Suppressor macrophage treated with lipopolysaccharide for 4 hours (primary cell): ENCODE measurements at regions not wholly inside any gene's neighbourhood (a gene's known extent, or its start where the extent isn't known, plus 50 kb on each side); places are given as distances from the start of the nearest gene placed in this dataset.

Experiments used
- DNase-seq: peaks from one replicate; pipeline ENCODE4 v3.0.0-alpha.2; 2020

DNA sequence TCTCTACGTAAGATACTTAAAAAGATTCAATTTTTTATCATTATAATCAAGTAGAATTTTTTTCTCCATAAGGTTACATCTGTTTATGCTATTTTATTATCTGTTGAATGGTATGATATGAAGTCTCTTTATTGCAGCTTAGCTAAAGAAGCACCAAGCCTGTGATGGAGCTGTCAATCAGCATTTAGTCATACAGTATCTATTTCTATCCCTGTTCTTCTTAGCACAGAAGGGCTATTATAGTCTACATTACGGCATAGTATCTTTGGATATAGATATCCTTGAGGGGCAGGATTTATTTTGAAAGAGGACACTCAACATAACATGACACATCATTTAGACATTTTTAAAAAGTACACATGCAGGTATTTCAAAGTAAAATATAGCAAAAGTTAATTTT lies 277.1 kb downstream of the FOXG1 start:
- DNase-seq = no peak

DNA sequence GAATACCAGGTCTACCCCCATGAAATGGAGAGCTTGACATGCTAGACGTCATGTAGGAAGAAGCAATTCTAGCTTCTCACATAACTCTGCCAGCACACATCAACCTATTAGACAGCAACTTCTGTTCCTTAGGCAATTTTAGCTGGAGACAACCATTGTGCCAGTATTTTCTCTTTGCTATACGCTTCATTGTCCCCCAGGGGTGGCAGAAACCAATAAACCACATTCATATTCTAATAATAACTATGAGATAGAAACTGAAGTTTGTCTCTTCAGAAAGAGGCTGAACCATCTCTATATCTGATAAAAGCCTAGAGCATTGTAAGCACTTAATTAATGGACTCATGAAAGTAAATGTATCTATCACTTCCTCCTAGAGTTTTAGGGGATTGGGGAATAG lies 278.6 kb downstream of the FOXG1 start:
- DNase-seq = no peak

DNA sequence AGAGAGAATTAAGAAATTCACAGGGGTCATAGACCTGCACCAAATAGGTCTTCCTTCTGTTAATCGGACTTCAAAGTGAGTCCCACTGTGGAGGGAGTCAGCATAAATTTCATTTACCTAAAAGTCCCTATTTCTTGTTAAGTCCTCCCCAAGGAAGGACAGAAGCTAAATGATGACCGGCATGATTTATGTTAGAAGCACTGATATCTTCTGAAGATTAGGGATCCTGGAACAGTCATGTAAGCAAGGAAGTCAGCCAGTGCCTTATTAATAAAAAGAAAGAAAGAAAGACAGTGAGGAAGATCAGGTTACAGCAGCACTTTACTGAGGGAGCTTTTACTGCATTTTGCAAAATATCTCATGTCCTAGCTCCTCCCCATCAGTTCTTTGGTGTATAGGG lies 287.5 kb downstream of the FOXG1 start:
- DNase-seq = no peak

GRCh38 chr14:29056041-29056566 lies 289.5 kb downstream of the FOXG1 start:
- no peak for DNase-seq

- DNase-seq = no peak
These were observed 295.1 kb downstream of the FOXG1 start for GRCh38 chr14:29061702-29062101.

GRCh38 chr14:29062466-29062865 lies 295.9 kb downstream of the FOXG1 start:
- no peak for DNase-seq

DNA sequence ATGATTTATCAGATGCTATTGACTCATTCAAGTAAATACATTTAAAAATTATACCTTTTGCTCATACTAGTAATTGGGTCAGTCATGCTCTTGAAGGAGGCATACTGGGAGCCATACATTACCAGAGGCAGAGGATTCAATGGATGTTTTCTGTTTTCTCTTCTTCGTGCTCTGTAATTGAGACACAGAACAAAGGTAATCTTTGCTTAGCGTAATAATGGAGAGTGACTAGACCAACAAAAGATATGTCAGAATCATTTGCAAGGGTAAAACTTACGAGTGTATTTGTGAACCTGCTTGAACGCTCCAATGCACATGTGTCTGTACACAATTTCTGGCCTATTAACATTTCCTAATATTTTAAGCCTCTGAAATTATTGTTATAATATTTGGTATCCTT lies 296.4 kb downstream of the FOXG1 start:
- DNase-seq = no peak

GRCh38 chr14:29064305-29064900 lies 297.8 kb downstream of the FOXG1 start:
- DNase-seq = no peak

- DNase-seq = no peak
These were observed 302.6 kb downstream of the FOXG1 start for GRCh38 chr14:29069228-29069627.

DNA sequence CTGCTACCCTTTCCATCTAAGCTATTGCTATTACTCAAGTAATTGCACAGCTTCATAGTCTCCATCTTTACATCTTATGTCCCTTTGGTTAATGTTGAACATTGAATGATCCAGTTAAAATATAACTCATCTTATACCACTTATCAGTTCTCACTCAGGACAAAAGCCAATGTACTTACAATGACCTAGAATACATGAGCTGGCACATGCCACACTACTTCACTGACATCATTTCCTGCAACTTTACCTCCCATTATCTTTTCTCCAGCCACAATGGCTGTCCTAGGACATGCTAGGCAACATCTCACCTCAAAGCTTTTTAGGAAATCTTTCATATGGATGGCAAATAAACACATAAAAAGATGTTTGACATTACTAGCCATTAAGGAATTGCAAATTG lies 309.2 kb downstream of the FOXG1 start:
- no peak for DNase-seq

GRCh38 chr14:29077916-29078315 lies 311.3 kb downstream of the FOXG1 start:
- no peak for DNase-seq

GRCh38 chr14:29078810-29079522 lies 312.4 kb downstream of the FOXG1 start:
- DNase-seq = no peak

DNA sequence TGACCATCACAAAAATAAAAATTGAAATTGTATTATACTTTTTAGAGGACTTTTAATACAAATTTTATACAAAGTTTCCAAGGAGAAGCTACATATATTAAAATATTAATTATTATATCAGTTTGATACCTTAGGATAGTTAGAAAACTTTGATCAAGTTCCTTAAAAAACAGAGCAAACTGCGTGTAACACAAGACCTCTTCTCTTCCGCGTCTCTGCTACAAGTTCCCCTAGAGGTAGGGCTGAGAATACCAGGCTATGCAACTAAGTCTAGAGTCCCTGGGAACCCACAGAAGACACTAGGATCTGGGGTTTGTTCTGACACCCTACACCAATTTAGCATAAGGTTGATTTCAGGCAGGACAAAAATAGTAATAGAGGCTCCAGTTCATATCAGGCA lies 319.0 kb downstream of the FOXG1 start:
- no peak for DNase-seq

GRCh38 chr14:29089849-29090248 lies 323.3 kb downstream of the FOXG1 start:
- no peak for DNase-seq

- DNase-seq = no peak
These were observed 325.5 kb downstream of the FOXG1 start for GRCh38 chr14:29092121-29092520.

- DNase-seq = no peak
These were observed 330.9 kb downstream of the FOXG1 start for GRCh38 chr14:29097476-29097875.

DNA sequence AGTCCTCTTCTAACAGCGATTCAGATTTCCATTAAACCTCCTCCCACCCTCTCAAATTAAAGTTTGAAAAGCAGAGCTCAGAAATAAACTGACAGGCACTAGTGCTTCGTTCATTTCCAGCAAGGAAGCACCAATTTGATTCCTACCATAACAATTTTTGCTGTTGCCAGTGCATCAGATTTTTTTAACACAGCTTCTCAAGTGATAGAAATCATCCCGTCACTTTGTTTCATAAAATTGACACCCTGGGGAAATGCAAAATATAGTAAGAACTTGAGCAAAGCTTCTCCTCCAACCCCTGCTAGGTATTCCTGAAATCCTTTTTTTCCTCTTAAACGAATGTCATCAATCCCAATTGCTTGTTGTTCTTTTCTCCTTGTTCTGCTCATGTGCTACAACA lies 332.1 kb downstream of the FOXG1 start:
- no peak for DNase-seq

GRCh38 chr14:29102266-29102665 lies 335.7 kb downstream of the FOXG1 start:
- no peak for DNase-seq

- DNase-seq = no peak
These were observed 336.4 kb downstream of the FOXG1 start for GRCh38 chr14:29102996-29103395.

DNA sequence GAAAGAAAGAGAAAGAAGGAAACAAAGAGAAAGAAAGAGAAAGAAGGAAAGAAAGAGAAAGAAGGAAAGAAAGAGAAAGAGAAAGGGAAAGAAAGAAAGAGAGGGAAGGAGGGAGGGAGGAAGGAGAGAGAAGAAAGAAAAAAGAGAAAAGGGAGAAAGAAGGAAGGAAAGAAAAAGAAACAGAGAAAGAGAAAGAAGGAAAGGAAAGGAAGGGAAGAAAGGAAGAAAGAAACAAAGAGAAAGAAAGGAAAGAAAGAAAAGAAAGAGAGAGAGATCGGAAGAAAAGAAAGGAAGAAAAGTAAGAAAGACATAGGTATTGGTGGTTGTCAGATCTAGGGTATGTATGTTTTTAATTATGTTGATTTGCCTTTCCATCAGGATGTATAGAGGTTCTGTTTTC lies 342.3 kb downstream of the FOXG1 start:
- no peak for DNase-seq

DNA sequence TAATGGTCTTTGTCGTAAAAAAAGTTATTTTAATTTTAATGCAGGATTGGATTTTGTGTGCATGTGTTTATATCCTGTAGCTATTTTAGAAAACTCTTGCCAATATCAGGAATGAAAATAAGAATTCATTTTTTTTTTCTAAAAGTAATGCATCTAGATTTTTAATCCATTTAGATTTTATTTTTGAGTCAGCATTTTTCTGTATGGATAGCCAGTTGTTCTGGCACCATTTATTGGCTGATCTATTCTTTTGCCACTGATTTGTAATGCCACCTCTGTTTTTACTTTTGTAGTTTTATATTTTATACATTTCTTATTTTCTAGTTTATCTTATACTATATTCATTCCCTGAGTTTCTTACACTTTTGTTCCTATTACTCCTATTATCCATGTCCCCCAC lies 343.0 kb downstream of the FOXG1 start:
- DNase-seq = no peak

- DNase-seq = no peak
These were observed 345.0 kb downstream of the FOXG1 start for GRCh38 chr14:29111554-29111953.

DNA sequence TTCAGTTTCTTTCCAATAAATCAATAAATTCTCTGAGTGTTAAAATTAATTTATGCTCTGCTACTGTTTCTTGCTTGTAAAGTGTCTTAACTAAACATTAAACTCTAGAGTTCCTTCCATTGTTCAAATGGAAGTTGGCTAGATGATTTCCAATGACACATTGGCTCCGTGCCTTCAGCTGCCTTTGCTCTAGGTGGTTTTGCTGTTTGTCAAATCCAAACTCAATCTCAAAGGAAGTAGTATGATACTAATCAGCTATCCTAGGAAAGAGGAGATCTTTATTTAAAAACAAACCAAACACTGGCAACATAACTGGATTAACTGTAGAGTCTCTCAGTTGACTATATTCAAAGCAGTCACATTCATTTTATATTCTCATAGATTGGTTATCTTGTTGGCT lies 356.4 kb downstream of the FOXG1 start:
- no peak for DNase-seq

DNA sequence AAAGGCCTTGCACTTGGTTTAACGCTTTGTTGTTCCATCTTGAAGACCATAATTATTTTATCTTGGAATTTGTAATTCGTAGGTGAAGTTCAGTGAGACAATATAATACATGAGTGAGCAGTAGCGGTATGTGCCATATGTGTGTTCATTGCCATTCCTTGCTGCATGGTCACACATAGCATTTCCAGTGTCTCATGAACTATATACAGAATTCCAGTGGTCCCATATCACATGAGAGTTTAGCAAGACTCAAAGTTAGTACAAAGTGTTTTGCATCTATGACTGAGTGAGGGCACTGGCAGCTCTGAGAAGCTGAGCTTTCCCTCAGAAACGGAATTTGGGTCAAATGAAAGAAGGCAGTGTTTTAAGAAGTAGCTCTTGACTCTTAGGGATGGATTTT lies 359.8 kb downstream of the FOXG1 start:
- DNase-seq = no peak

- DNase-seq = no peak
These were observed 360.3 kb downstream of the FOXG1 start for GRCh38 chr14:29126865-29127264.
